Neural progenitor cell (in vitro differentiated cells): ENCODE measurements at regions not wholly inside any gene's neighbourhood (a gene's known extent, or its start where the extent isn't known, plus 50 kb on each side); places are given as distances from the start of the nearest gene placed in this dataset.

ENCODE experiments used
- DNase-seq: peaks from one replicate; pipeline ENCODE4 v3.0.0-alpha.2; 2016; ENCODE audit warnings: low spot score
- H2AFZ ChIP-seq: fragments of 200-600 bp; sonication (generic); replicated peaks from 2 replicates; pipeline ENCODE4 v1.6.1; 2016; ENCODE audit warnings: antibody characterized with exemption
- H3F3A ChIP-seq: fragments of 200-600 bp; sonication (generic); 2 replicates; pipeline ENCODE4 v1.6.1; 2016; ENCODE audit warnings: antibody characterized with exemption, low read depth
- H3K27ac ChIP-seq: fragments of 200-600 bp; sonication (generic); 2 replicates; pipeline ENCODE4 v1.5.1; 2016; ENCODE audit warnings: mild to moderate bottlenecking
- H3K27me3 ChIP-seq: fragments of 200-600 bp; sonication (generic); 2 replicates; pipeline ENCODE4 v1.6.1; 2016; ENCODE audit warnings: mild to moderate bottlenecking, moderate library complexity
- H3K36me3 ChIP-seq: fragments of 200-600 bp; sonication (generic); 2 replicates; pipeline ENCODE4 v1.5.1; 2016
- H3K4me1 ChIP-seq: fragments of 200-600 bp; sonication (generic); 2 replicates; pipeline ENCODE4 v1.6.1; 2016; ENCODE audit warnings: mixed run types
- H3K4me2 ChIP-seq: fragments of 200-600 bp; sonication (generic); 2 replicates; pipeline ENCODE4 v1.6.1; 2016
- H3K4me3 ChIP-seq: fragments of 200-600 bp; sonication (generic); 2 replicates; pipeline ENCODE4 v1.5.1; 2016
- H3K79me2 ChIP-seq: fragments of 200-600 bp; sonication (generic); 2 replicates; pipeline ENCODE4 v1.6.1; 2016; ENCODE audit warnings: low read depth
- H3K9ac ChIP-seq: fragments of 200-600 bp; sonication (generic); 2 replicates; pipeline ENCODE4 v1.6.1; 2016
- H3K9me3 ChIP-seq: fragments of 200-600 bp; sonication (generic); 2 replicates; pipeline ENCODE4 v1.5.1; 2016; ENCODE audit warnings: low read depth
- H4K20me1 ChIP-seq: fragments of 200-600 bp; sonication (generic); 2 replicates; pipeline ENCODE4 v1.6.1; 2016; ENCODE audit warnings: low read depth
- H3K27ac Mint-ChIP-seq: 3 replicates; pipeline ENCODE4 v1.8.0; 2021; ENCODE audit warnings: mixed read lengths
- H3K27me3 Mint-ChIP-seq: 2 replicates; pipeline ENCODE4 v1.8.0; 2022; ENCODE audit warnings: low read depth, mild to moderate bottlenecking, inconsistent platforms, moderate library complexity, mixed read lengths; ENCODE audit not compliant: insufficient read depth
- H3K36me3 Mint-ChIP-seq: 3 replicates; pipeline ENCODE4 v1.8.0; 2021; ENCODE audit warnings: mixed read lengths
- H3K4me1 Mint-ChIP-seq: 3 replicates; pipeline ENCODE4 v1.8.0; 2021; ENCODE audit warnings: mixed read lengths
- H3K4me3 Mint-ChIP-seq: 3 replicates; pipeline ENCODE4 v1.8.0; 2021; ENCODE audit warnings: mild to moderate bottlenecking, moderate library complexity, mixed read lengths
- H3K9me3 Mint-ChIP-seq: 3 replicates; pipeline ENCODE4 v1.8.0; 2020; ENCODE audit warnings: mixed read lengths
- EZH2 ChIP-seq: fragments of 200-600 bp; sonication (generic); IDR thresholded peaks from 2 replicates; pipeline ENCODE4 v1.6.1; 2017; ENCODE audit warnings: antibody characterized with exemption, mild to moderate bottlenecking, moderate library complexity
- EZH2phosphoT487 ChIP-seq: fragments of 200-600 bp; sonication (generic); IDR thresholded peaks from 2 replicates; pipeline ENCODE4 v1.6.1; 2017; ENCODE audit warnings: antibody characterized with exemption
- TF ChIP-seq, protein P1 (sequence below): fragments of 200-600 bp; sonication (generic); IDR thresholded peaks from 2 replicates; pipeline ENCODE4 v1.5.1; 2017; ENCODE audit warnings: antibody characterized with exemption, mild to moderate bottlenecking

DNA sequence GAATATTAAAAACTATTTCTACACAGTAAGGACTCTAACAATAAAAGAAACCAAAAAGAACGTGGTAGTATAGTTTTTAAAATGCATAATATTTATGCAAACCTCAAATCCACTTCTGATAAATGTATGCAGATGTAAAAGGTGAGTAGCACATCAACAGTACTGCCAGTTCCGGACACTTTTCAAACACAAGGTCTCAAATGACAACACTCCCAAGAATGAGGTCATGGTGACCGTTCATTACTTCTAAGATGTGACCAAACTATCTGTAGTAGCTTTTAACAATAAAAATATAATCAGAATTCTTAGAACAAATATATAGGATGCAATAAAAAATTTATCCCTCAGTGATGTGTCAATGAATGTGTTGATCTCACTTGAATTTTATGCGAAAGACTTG, 238.7 kb upstream of the NREP start:
- no peak overlapping the region for H3K27ac Mint-ChIP-seq
- H3K9me3 ChIP-seq: no peaks in the 10 kb centered on the region
- no peak overlapping the region for H2AFZ ChIP-seq
- no peaks in the 10 kb centered on the region for H3K27me3 Mint-ChIP-seq
- H3K79me2 ChIP-seq: no peaks in the 10 kb centered on the region
- no peaks in the 10 kb centered on the region for H3F3A ChIP-seq
- no peaks in the 10 kb centered on the region for H3K36me3 Mint-ChIP-seq
- TF ChIP-seq EZH2phosphoT487 (no peak), EZH2 (no peak)
- TF ChIP-seq, protein P1, sequence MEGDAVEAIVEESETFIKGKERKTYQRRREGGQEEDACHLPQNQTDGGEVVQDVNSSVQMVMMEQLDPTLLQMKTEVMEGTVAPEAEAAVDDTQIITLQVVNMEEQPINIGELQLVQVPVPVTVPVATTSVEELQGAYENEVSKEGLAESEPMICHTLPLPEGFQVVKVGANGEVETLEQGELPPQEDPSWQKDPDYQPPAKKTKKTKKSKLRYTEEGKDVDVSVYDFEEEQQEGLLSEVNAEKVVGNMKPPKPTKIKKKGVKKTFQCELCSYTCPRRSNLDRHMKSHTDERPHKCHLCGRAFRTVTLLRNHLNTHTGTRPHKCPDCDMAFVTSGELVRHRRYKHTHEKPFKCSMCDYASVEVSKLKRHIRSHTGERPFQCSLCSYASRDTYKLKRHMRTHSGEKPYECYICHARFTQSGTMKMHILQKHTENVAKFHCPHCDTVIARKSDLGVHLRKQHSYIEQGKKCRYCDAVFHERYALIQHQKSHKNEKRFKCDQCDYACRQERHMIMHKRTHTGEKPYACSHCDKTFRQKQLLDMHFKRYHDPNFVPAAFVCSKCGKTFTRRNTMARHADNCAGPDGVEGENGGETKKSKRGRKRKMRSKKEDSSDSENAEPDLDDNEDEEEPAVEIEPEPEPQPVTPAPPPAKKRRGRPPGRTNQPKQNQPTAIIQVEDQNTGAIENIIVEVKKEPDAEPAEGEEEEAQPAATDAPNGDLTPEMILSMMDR: no peak
- H3K4me3 Mint-ChIP-seq: no peak overlapping the region
- peaks cover 7% of the 10 kb centered on the region for H3K9me3 Mint-ChIP-seq
- H3K4me1 ChIP-seq: no peaks in the 10 kb centered on the region
- H3K4me3 ChIP-seq: no peak overlapping the region
- H3K4me1 Mint-ChIP-seq: peaks cover 3% of the 10 kb centered on the region
- no peak overlapping the region for H3K9ac ChIP-seq
- no peak overlapping the region for H3K4me2 ChIP-seq
- H4K20me1 ChIP-seq: no peaks in the 10 kb centered on the region
- no peaks in the 10 kb centered on the region for H3K36me3 ChIP-seq
- H3K27ac ChIP-seq: no peak overlapping the region
- H3K27me3 ChIP-seq: no peaks in the 10 kb centered on the region
- no peak for DNase-seq

- Histone ChIP-seq H3K27ac (no peak overlapping the region), H3F3A (no peaks in the 10 kb centered on the region), H4K20me1 (no peaks in the 10 kb centered on the region), H2AFZ (no peak overlapping the region), H3K9me3 (no peaks in the 10 kb centered on the region), H3K27me3 (no peaks in the 10 kb centered on the region), H3K4me1 (no peaks in the 10 kb centered on the region), H3K4me3 (no peak overlapping the region), H3K36me3 (no peaks in the 10 kb centered on the region), H3K9ac (no peak overlapping the region), H3K4me2 (no peak overlapping the region), H3K79me2 (no peaks in the 10 kb centered on the region)
- peaks cover 9% of the 10 kb centered on the region for H3K9me3 Mint-ChIP-seq
- TF ChIP-seq EZH2: no peak
- H3K36me3 Mint-ChIP-seq: no peaks in the 10 kb centered on the region
- H3K27me3 Mint-ChIP-seq: no peaks in the 10 kb centered on the region
- no peak for DNase-seq
- no peak overlapping the region for H3K4me3 Mint-ChIP-seq
- H3K4me1 Mint-ChIP-seq: peaks cover 3% of the 10 kb centered on the region
- no peak overlapping the region for H3K27ac Mint-ChIP-seq
Observed at GRCh38 chr5:111993242-111993641, 236.2 kb upstream of the NREP start.

GRCh38 chr5:111984044-111984443, 227.1 kb upstream of the NREP start:
- Histone ChIP-seq H3F3A (no peaks in the 10 kb centered on the region), H3K27me3 (no peaks in the 10 kb centered on the region), H3K27ac (no peak overlapping the region), H3K4me1 (no peaks in the 10 kb centered on the region), H3K9me3 (no peaks in the 10 kb centered on the region), H3K9ac (no peak overlapping the region), H3K4me2 (no peak overlapping the region), H2AFZ (no peak overlapping the region), H3K4me3 (no peak overlapping the region), H3K79me2 (no peaks in the 10 kb centered on the region), H4K20me1 (no peaks in the 10 kb centered on the region), H3K36me3 (no peaks in the 10 kb centered on the region)
- H3K4me3 Mint-ChIP-seq: no peak overlapping the region
- H3K36me3 Mint-ChIP-seq: no peaks in the 10 kb centered on the region
- H3K27me3 Mint-ChIP-seq: no peaks in the 10 kb centered on the region
- DNase-seq: no peak
- no peak overlapping the region for H3K27ac Mint-ChIP-seq
- TF ChIP-seq EZH2: no peak
- TF ChIP-seq EZH2phosphoT487: no peak
- TF ChIP-seq, protein P1: no peak
- H3K9me3 Mint-ChIP-seq: peaks cover 5% of the 10 kb centered on the region
- H3K4me1 Mint-ChIP-seq: no peaks in the 10 kb centered on the region

DNA sequence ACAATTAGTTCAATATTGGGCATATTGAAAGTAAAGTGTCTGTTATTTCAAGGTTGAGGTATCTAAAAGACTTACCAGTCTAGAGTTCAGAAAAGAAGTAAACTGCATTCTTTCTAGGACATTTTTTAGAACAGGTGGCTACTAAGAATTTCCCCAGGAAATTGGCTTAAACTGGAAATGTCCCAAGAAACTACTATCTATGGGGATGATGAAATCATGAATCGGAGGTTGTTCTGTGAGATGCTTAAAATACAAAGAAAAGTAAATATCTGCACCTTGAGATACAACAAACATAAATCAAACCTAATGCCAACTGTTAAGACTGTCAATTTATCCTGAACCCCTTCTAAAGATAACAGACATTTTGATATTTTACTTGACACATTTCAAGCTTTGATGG, 226.5 kb upstream of the NREP start:
- no peak overlapping the region for H3K27ac Mint-ChIP-seq
- no peaks in the 10 kb centered on the region for H3K36me3 Mint-ChIP-seq
- no peaks in the 10 kb centered on the region for H3K27me3 Mint-ChIP-seq
- no peaks in the 10 kb centered on the region for H3K4me1 Mint-ChIP-seq
- no peaks in the 10 kb centered on the region for H3K27me3 ChIP-seq
- H4K20me1 ChIP-seq: no peaks in the 10 kb centered on the region
- no peaks in the 10 kb centered on the region for H3K79me2 ChIP-seq
- no peaks in the 10 kb centered on the region for H3K4me1 ChIP-seq
- DNase-seq: no peak
- H3K9me3 Mint-ChIP-seq: peaks cover 5% of the 10 kb centered on the region
- no peaks in the 10 kb centered on the region for H3F3A ChIP-seq
- TF ChIP-seq EZH2 (no peak), EZH2phosphoT487 (no peak)
- TF ChIP-seq, protein P1: no peak
- H3K27ac ChIP-seq: no peak overlapping the region
- H3K4me3 ChIP-seq: no peak overlapping the region
- H3K9me3 ChIP-seq: no peaks in the 10 kb centered on the region
- no peaks in the 10 kb centered on the region for H3K36me3 ChIP-seq
- H3K4me2 ChIP-seq: no peak overlapping the region
- H2AFZ ChIP-seq: no peak overlapping the region
- H3K4me3 Mint-ChIP-seq: no peak overlapping the region
- no peak overlapping the region for H3K9ac ChIP-seq
